DND-41 (cell line): ENCODE measurements at regions not wholly inside any gene's neighbourhood (a gene's known extent, or its start where the extent isn't known, plus 50 kb on each side); places are given as distances from the start of the nearest gene placed in this dataset.

Source experiments
- ATAC-seq: fragments of 200-7000 bp; cut with Tn5 transposase; 3 replicates; pipeline ENCODE4 v1.9.1; 2021; ENCODE audit warnings: low read depth; ENCODE audit not compliant: insufficient read depth
- DNase-seq: peaks from one replicate; pipeline ENCODE4 v3.0.0-alpha.2; 2020
- H2AFZ ChIP-seq: 2 replicates; pipeline ENCODE4 v1.6.0; 2012; ENCODE audit warnings: low read depth, low read length
- H3K27ac ChIP-seq: 2 replicates; pipeline ENCODE4 v1.5.1; 2012; ENCODE audit warnings: low read length, inconsistent platforms
- H3K27me3 ChIP-seq: fragments of 200-600 bp; sonication (generic); 2 replicates; pipeline ENCODE4 v1.6.0; 2012; ENCODE audit warnings: low read length, mild to moderate bottlenecking, inconsistent platforms; ENCODE audit not compliant: insufficient read depth, poor library complexity
- H3K36me3 ChIP-seq: 2 replicates; pipeline ENCODE4 v1.5.1; 2012; ENCODE audit warnings: low read length, inconsistent platforms; ENCODE audit not compliant: insufficient read depth
- H3K4me1 ChIP-seq: 2 replicates; pipeline ENCODE4 v1.5.1; 2012; ENCODE audit warnings: mild to moderate bottlenecking, low read length; ENCODE audit not compliant: insufficient read depth
- H3K4me2 ChIP-seq: 2 replicates; pipeline ENCODE4 v1.6.0; 2012; ENCODE audit warnings: mild to moderate bottlenecking, moderate library complexity, low read length, inconsistent platforms; ENCODE audit not compliant: insufficient read depth
- H3K4me3 ChIP-seq, 2 experiments: fragments of 200-600 bp in 1 of 2; shearing (Covaris generic) in 1 of 2; 2 replicates each; pipeline ENCODE4 v1.5.1; 2012 to 2016; ENCODE audit warnings: inconsistent platforms in 2 of 2, low read length in 2 of 2, mild to moderate bottlenecking in 2 of 2, low read depth in 1 of 2, moderate library complexity in 1 of 2
- H3K79me2 ChIP-seq: 2 replicates; pipeline ENCODE4 v1.6.0; 2012; ENCODE audit warnings: low read length, inconsistent platforms; ENCODE audit not compliant: insufficient read depth
- H3K9ac ChIP-seq: 2 replicates; pipeline ENCODE4 v1.6.0; 2012; ENCODE audit warnings: low read depth, mild to moderate bottlenecking, inconsistent platforms, low read length, moderate library complexity
- H3K9me3 ChIP-seq: 2 replicates; pipeline ENCODE4 v1.5.1; 2012; ENCODE audit warnings: low read length, moderate library complexity, mild to moderate bottlenecking, inconsistent platforms; ENCODE audit not compliant: insufficient read depth, severe bottlenecking
- H4K20me1 ChIP-seq: 2 replicates; pipeline ENCODE4 v1.6.0; 2012; ENCODE audit warnings: low read length; ENCODE audit not compliant: insufficient read depth
- EZH2 ChIP-seq: IDR thresholded peaks from 3 replicates; pipeline ENCODE4 v1.6.1; 2012; ENCODE audit warnings: borderline replicate concordance, low read depth, mild to moderate bottlenecking, moderate library complexity, low read length, inconsistent platforms; ENCODE audit not compliant: severe bottlenecking
- TF ChIP-seq, protein P1 (sequence below): IDR thresholded peaks from 2 replicates; pipeline ENCODE4 v1.5.1; 2012; ENCODE audit warnings: borderline replicate concordance, low read length, moderate library complexity, mild to moderate bottlenecking; ENCODE audit not compliant: poor library complexity, severe bottlenecking; ENCODE audit errors: extremely low read depth

DNA sequence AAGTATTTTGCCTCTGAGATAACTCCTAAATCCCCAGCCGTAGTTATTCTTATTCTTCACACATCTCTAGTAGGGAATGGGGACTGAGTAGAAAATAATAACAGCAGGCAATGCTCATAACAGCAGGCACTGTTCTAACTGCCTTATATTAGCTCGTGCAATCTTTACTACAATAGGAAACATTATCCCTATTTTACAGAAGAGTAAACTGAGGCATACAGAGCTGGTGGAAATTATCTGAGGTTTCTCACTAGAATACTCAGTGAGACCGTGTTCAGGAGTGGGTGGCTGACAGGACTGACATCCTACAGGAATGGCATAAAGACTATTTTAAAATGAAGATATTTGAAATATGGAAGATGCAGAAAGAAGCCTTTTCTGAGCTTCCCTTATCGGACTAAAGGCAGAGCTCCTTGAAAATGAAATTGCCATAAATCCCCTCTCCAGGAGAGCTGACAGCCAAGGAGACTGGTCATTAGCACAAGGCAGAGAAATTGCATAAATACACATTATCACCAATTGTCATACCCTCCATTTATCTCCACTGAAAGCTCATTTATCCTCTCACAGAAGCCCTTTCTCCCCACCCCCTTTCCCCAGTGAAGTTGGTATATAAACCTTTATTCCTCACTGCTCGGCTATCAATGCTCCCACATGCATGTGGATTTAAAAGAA, 93.9 kb downstream of the RASSF10 start:
- no peak overlapping the region for H2AFZ ChIP-seq
- no peak for DNase-seq

DNA sequence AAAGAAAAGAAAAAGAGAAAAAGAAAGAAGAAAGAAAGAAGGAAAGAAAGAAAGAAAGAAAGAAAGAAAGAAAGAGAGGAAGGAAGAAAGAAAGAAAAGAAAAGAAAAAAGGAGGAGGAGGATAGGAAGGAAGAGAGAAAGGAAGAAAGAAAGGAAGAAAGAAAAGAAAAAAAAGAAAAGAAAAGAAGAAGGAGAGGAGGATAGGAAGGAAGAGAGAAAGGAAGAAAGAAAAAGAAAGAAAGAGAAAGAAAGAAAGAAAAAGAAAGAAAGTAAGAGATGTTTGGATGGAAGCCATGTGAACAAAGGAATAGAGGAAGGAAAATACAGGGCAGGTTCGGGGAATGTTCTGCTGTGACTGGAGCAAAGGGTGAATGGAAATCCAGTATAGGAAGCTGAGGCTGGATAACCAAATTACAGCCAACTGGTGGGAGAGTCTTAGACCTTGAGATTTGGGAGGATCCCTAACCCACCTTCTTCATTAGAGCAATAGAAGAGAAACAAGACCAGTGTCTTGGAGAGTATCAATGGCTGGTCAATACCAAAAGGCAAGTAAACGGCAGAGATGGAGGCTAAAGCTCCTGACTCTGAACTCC, 94.9 kb downstream of the RASSF10 start:
- no peak for DNase-seq
- Histone ChIP-seq H3K79me2 (no peaks in the 10 kb centered on the region), H3K9ac (no peak overlapping the region), H3K27me3 (no peaks in the 10 kb centered on the region), H2AFZ (no peak overlapping the region), H3K36me3 (no peaks in the 10 kb centered on the region), H3K27ac (no peak overlapping the region), H3K4me2 (no peak overlapping the region), H3K4me1 (no peaks in the 10 kb centered on the region), H3K4me3 (no peak overlapping the region), H4K20me1 (no peaks in the 10 kb centered on the region), H3K9me3 (peaks cover 2% of the 10 kb centered on the region)
- TF ChIP-seq, protein P1, sequence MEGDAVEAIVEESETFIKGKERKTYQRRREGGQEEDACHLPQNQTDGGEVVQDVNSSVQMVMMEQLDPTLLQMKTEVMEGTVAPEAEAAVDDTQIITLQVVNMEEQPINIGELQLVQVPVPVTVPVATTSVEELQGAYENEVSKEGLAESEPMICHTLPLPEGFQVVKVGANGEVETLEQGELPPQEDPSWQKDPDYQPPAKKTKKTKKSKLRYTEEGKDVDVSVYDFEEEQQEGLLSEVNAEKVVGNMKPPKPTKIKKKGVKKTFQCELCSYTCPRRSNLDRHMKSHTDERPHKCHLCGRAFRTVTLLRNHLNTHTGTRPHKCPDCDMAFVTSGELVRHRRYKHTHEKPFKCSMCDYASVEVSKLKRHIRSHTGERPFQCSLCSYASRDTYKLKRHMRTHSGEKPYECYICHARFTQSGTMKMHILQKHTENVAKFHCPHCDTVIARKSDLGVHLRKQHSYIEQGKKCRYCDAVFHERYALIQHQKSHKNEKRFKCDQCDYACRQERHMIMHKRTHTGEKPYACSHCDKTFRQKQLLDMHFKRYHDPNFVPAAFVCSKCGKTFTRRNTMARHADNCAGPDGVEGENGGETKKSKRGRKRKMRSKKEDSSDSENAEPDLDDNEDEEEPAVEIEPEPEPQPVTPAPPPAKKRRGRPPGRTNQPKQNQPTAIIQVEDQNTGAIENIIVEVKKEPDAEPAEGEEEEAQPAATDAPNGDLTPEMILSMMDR: no peak
- no peak for TF ChIP-seq EZH2
- no peak for ATAC-seq

More for the DNA sequence above, 93.9 kb downstream of the RASSF10 start:
- no peak overlapping the region for H3K27ac ChIP-seq
- no peaks in the 10 kb centered on the region for H3K4me1 ChIP-seq
- no peak overlapping the region for H3K9ac ChIP-seq
- H3K27me3 ChIP-seq: no peaks in the 10 kb centered on the region
- H3K36me3 ChIP-seq: no peaks in the 10 kb centered on the region
- no peak for ATAC-seq
- TF ChIP-seq EZH2: no peak
- TF ChIP-seq, protein P1: no peak
- H4K20me1 ChIP-seq: no peaks in the 10 kb centered on the region
- H3K9me3 ChIP-seq: no peaks in the 10 kb centered on the region
- no peak overlapping the region for H3K4me2 ChIP-seq
- no peaks in the 10 kb centered on the region for H3K79me2 ChIP-seq
- no peak overlapping the region for H3K4me3 ChIP-seq

DNA sequence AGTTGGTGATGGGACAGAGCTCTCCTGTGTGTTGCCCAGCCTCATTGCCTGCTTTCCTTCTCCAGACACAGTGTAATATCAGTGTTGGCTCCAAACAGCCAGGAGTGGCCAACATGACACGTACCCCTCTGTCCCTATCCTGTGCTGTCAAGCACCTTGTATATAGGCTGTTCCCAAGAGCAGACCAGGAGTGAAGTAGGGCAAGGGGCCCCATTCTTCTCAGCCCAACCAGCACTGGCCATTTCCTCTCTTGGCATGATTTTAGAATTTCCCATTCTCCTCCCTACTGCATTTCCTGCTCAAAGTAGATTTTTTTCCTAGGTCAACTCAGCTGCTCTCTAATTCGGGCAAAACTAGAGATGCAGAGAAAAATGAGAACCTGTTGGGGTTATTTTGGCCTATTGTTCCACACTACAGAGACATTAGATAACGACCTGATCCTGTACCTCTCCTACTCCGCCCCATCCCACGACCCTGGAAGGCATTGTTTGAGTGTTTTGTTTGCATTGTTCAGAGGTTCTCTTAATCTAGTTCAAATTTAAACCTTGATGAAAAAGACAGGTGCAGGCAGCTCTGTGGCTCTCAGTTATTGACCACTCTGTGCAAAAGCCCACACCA, 95.6 kb downstream of the RASSF10 start:
- no peak overlapping the region for H3K9ac ChIP-seq
- no peaks in the 10 kb centered on the region for H3K27me3 ChIP-seq
- no peak overlapping the region for H2AFZ ChIP-seq
- no peaks in the 10 kb centered on the region for H3K79me2 ChIP-seq
- TF ChIP-seq EZH2: no peak
- TF ChIP-seq, protein P1: no peak
- no peaks in the 10 kb centered on the region for H3K4me1 ChIP-seq
- H3K36me3 ChIP-seq: no peaks in the 10 kb centered on the region
- no peak overlapping the region for H3K4me2 ChIP-seq
- H4K20me1 ChIP-seq: no peaks in the 10 kb centered on the region
- ATAC-seq (no peak), DNase-seq (no peak)
- H3K9me3 ChIP-seq: peaks cover 8% of the 10 kb centered on the region
- H3K27ac ChIP-seq: no peak overlapping the region
- no peak overlapping the region for H3K4me3 ChIP-seq
